NAMALWA (cell line): ENCODE measurements at regions not wholly inside any gene's neighbourhood (a gene's known extent, or its start where the extent isn't known, plus 50 kb on each side); places are given as distances from the start of the nearest gene placed in this dataset.
"Not testable (repeated sequence)": the region's sequence is repeated elsewhere in the genome, so short reads cannot be mapped to it uniquely, and the experiment has no call there.

Experiments
- DNase-seq: peaks from one replicate; pipeline ENCODE4 v3.0.0-alpha.2; 2015; ENCODE audit warnings: low spot score

GRCh38 chr15:19844061-19844460 is 697.5 kb downstream of the GOLGA6L6 start:
- not testable (repeated sequence) for DNase-seq
